Thyroid gland (tissue), 4 donors: ENCODE measurements at regions not wholly inside any gene's neighbourhood (a gene's known extent, or its start where the extent isn't known, plus 50 kb on each side); places are given as distances from the start of the nearest gene placed in this dataset.

Experiments
- DNase-seq, 2 donors: peaks; one replicate each; pipeline ENCODE4 v3.0.0-alpha.2; 2019
- H3K27ac ChIP-seq, 3 donors: fragments of 200-600 bp; sonication (generic); 1 replicate in 2 of 3; 2 replicates in 1 of 3; pipeline ENCODE4 v1.5.1; 2016 to 2019; ENCODE audit warnings: mild to moderate bottlenecking in 1 of 3, moderate library complexity in 1 of 3
- H3K27me3 ChIP-seq: fragments of 200-600 bp; sonication (generic); one replicate; pipeline ENCODE4 v1.5.1; 2019
- H3K36me3 ChIP-seq, 2 donors: fragments of 200-600 bp; sonication (generic); one replicate each; pipeline ENCODE4 v1.5.1; 2016 to 2019
- H3K4me1 ChIP-seq, 2 donors: fragments of 200-600 bp; sonication (generic); one replicate each; pipeline ENCODE4 v1.5.1; 2017 to 2019
- H3K4me3 ChIP-seq, 3 donors: fragments of 200-600 bp; sonication (generic); replicated peaks in 1 of 3; 1 replicate in 2 of 3; 2 replicates in 1 of 3; pipeline ENCODE4 v1.5.1; 2016; ENCODE audit warnings: mild to moderate bottlenecking in 1 of 3
- H3K9me3 ChIP-seq: fragments of 200-600 bp; sonication (generic); one replicate; pipeline ENCODE4 v1.5.1; 2017
- POLR2A ChIP-seq, 2 donors: fragments of 450-650 bp; IDR thresholded peaks; one replicate each; pipeline ENCODE4 v1.6.1; 2017; ENCODE audit warnings: antibody characterized with exemption in 2 of 2, mild to moderate bottlenecking in 2 of 2, moderate library complexity in 1 of 2
- WGBS, 2 donors: methylation state at CpG; one replicate each; pipeline ENCODE4 v1.1.5; 2017; 5-methylcytosine and 5-hydroxymethylcytosine counted together
- intact Hi-C: fragments of 100-400 bp; cut with DNase I; formaldehyde crosslinking; loops from one replicate; pipeline ENCODE4 v1.15.1; 2023
- TF ChIP-seq, protein P1 (sequence below), 6 experiments: fragments of 200-600 bp in 3 of 6; fragments of 450-650 bp in 3 of 6; sonication (generic) in 3 of 6; IDR thresholded peaks; one replicate each; pipeline ENCODE4 v1.5.1; 2016 to 2019; ENCODE audit warnings: antibody characterized with exemption in 6 of 6, mild to moderate bottlenecking in 2 of 6, inconsistent platforms in 1 of 6, moderate library complexity in 1 of 6

DNA sequence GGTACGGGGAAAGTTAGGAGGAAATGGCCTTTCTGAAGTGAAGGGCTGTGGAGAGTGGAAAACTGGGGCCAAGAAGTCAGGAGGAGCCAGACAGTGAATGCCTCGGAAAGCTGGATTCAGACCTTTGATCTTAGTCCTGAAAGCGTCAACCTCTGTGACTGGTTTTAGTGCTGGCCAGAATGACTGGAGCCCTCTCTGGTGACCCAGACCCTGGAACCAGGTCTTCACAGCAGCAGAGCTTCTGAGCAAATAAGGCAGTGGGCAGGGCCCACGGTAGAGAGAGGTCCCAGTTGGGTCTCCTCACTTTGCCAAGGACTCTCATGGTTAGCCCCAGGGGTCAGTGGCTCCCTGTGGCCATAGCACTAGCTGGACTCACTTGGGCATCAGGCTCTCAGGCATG, 157.7 kb upstream of the EEPD1 start:
- no peak for DNase-seq
- intact Hi-C loops, result no loop called here
- WGBS, 2 donors, result 81 to 84% methylated on average over 4 of the region's 4 CpGs
- Histone ChIP-seq H3K9me3 (no peaks in the 10 kb centered on the region), H3K4me1 (peaks cover 0 to 4% of the 10 kb centered on the region in 2 donors), H3K27me3 (no peaks in the 10 kb centered on the region), H3K4me3 (no peak overlapping the region), H3K27ac (no peak overlapping the region), H3K36me3 (no peaks in the 10 kb centered on the region)
- TF ChIP-seq, protein P1, sequence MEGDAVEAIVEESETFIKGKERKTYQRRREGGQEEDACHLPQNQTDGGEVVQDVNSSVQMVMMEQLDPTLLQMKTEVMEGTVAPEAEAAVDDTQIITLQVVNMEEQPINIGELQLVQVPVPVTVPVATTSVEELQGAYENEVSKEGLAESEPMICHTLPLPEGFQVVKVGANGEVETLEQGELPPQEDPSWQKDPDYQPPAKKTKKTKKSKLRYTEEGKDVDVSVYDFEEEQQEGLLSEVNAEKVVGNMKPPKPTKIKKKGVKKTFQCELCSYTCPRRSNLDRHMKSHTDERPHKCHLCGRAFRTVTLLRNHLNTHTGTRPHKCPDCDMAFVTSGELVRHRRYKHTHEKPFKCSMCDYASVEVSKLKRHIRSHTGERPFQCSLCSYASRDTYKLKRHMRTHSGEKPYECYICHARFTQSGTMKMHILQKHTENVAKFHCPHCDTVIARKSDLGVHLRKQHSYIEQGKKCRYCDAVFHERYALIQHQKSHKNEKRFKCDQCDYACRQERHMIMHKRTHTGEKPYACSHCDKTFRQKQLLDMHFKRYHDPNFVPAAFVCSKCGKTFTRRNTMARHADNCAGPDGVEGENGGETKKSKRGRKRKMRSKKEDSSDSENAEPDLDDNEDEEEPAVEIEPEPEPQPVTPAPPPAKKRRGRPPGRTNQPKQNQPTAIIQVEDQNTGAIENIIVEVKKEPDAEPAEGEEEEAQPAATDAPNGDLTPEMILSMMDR (IDR thresholded peaks at IDR 0.05), result no peak
- TF ChIP-seq POLR2A (IDR thresholded peaks at IDR 0.05), result no peak

DNA sequence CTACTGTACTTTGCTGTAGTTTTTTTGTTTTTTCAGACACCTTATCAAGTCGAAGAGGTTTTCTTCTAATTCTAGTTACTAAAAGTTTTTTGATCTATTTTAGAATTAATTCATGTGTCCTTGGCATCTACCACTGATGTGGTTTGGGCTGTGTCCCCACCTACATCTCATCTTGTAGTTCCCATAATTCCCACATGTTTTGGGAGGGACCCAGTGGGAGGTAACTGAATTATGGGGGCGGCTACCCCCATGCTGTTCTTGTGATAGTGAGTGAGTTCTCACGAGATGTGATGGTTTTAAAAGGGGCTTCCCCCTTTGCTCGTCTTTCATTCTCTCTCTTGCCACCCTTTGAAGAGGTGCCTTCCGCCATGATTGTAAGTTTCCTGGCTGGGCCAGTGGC, 154.6 kb upstream of the EEPD1 start:
- no peak for TF ChIP-seq POLR2A (IDR thresholded peaks at IDR 0.05)
- TF ChIP-seq, protein P1 (IDR thresholded peaks at IDR 0.05), result no peak
- intact Hi-C loops, result no loop called here
- Histone ChIP-seq H3K4me3 (no peak overlapping the region), H3K27me3 (no peaks in the 10 kb centered on the region), H3K9me3 (no peaks in the 10 kb centered on the region), H3K36me3 (no peaks in the 10 kb centered on the region), H3K27ac (no peak overlapping the region), H3K4me1 (peaks cover 0 to 4% of the 10 kb centered on the region in 2 donors)
- DNase-seq, result no peak
- WGBS, 2 donors, result 89 to 94% methylated on average over 5 of the region's 5 CpGs

DNA sequence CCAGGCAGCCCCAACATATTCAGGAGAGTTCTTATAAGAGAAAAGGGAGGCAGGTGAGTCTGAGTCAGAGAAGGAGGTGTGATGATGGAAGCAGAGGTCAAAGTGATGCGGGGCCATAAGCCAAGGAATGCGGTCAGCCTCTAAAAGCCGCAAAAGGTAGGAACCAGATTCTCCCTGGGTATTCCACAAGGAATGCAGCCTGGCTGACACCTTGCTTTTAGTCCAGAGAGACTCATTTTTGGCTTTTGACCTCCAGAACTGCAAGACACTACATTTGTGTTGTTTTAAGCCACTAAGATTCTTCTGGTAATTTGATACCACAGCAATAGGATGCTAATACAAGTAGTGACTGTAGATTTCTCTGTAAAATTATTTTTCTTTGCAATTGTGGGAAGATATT, 151.5 kb upstream of the EEPD1 start:
- WGBS, 2 donors, result 99 to 100% methylated on average over 3 of the region's 3 CpGs
- Histone ChIP-seq H3K27me3 (no peaks in the 10 kb centered on the region), H3K4me1 (no peaks in the 10 kb centered on the region), H3K9me3 (no peaks in the 10 kb centered on the region), H3K27ac (no peak overlapping the region), H3K4me3 (no peak overlapping the region), H3K36me3 (no peaks in the 10 kb centered on the region)
- TF ChIP-seq, protein P1 (IDR thresholded peaks at IDR 0.05), result no peak
- no peak for TF ChIP-seq POLR2A (IDR thresholded peaks at IDR 0.05)
- intact Hi-C loops, result no loop called here
- no peak for DNase-seq

GRCh38 chr7:36002900-36003299, 150.2 kb upstream of the EEPD1 start:
- H3K4me3 ChIP-seq, result no peak overlapping the region
- H3K27ac ChIP-seq, result no peak overlapping the region
- intact Hi-C loops, result no loop called here
- no peak for DNase-seq
- H3K27me3 ChIP-seq, result no peaks in the 10 kb centered on the region
- WGBS, 2 donors, result 66 to 72% methylated on average over 2 of the region's 2 CpGs
- no peaks in the 10 kb centered on the region for H3K36me3 ChIP-seq
- H3K9me3 ChIP-seq, result no peaks in the 10 kb centered on the region
- TF ChIP-seq POLR2A (IDR thresholded peaks at IDR 0.05), result no peak
- TF ChIP-seq, protein P1 (IDR thresholded peaks at IDR 0.05), result no peak
- H3K4me1 ChIP-seq, result no peaks in the 10 kb centered on the region

GRCh38 chr7:36003343-36003742, 149.7 kb upstream of the EEPD1 start:
- Histone ChIP-seq H3K9me3 (no peaks in the 10 kb centered on the region), H3K27ac (no peak overlapping the region), H3K4me1 (no peaks in the 10 kb centered on the region), H3K4me3 (no peak overlapping the region), H3K36me3 (no peaks in the 10 kb centered on the region), H3K27me3 (no peaks in the 10 kb centered on the region)
- TF ChIP-seq POLR2A (IDR thresholded peaks at IDR 0.05), result no peak
- TF ChIP-seq, protein P1 (IDR thresholded peaks at IDR 0.05), result no peak
- DNase-seq, result no peak
- intact Hi-C loops, result no loop called here
- WGBS, 2 donors, result 95 to 100% methylated on average over 1 of the region's 1 CpG
